Peyer's patch (tissue), 4 donors: ENCODE measurements at regions not wholly inside any gene's neighbourhood (a gene's known extent, or its start where the extent isn't known, plus 50 kb on each side); places are given as distances from the start of the nearest gene placed in this dataset.

Experiments
- CTCF ChIP-seq, 6 experiments: fragments of 450-650 bp in 4 of 6; fragments of 200-600 bp in 2 of 6; sonication (generic) in 1 of 6; IDR thresholded peaks; one replicate each; pipeline ENCODE4 v1.5.1; 2017 to 2019; ENCODE audit warnings: antibody characterized with exemption in 6 of 6, mild to moderate bottlenecking in 3 of 6, moderate library complexity in 1 of 6
- POLR2A ChIP-seq, 2 donors: fragments of 450-650 bp; IDR thresholded peaks; one replicate each; pipeline ENCODE4 v1.5.1; 2017; ENCODE audit warnings: antibody characterized with exemption in 2 of 2, mild to moderate bottlenecking in 2 of 2, moderate library complexity in 2 of 2

- TF ChIP-seq CTCF (IDR thresholded peaks at IDR 0.05), result no peak
- no peak for TF ChIP-seq POLR2A (IDR thresholded peaks at IDR 0.05)
Measured at GRCh38 chr17:73972901-73973300, 230.6 kb upstream of the RPL38 start.
